GM18907 (cell line): ENCODE measurements at regions not wholly inside any gene's neighbourhood (a gene's known extent, or its start where the extent isn't known, plus 50 kb on each side); places are given as distances from the start of the nearest gene placed in this dataset.

ENCODE experiments used
- ATAC-seq: cut with Tn5 transposase; IDR thresholded peaks from one replicate; pipeline ENCODE4 v1.9.1; 2021; ENCODE audit warnings: mild to moderate bottlenecking, moderate library complexity; ENCODE audit not compliant: unreplicated experiment

DNA sequence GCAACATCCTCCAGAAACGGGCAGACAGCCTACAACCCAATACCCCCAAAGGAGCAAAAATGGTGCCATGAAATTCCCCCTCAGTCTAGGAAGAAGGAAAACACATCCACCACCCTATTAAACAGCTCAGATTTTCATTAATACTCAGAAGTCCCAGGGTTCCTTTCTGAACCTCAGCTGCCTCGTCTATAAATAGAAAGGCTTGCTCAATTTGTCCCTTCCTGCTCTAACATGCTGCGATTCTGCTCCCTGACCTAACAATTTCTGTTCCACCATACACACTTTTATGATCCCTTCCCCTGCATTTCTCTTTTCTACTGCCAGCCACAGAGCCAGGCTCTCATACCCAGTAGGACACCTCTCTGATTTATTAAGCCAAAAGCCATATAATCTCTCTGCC lies 68.1 kb downstream of the MTERF1 start:
- no peak for ATAC-seq

DNA sequence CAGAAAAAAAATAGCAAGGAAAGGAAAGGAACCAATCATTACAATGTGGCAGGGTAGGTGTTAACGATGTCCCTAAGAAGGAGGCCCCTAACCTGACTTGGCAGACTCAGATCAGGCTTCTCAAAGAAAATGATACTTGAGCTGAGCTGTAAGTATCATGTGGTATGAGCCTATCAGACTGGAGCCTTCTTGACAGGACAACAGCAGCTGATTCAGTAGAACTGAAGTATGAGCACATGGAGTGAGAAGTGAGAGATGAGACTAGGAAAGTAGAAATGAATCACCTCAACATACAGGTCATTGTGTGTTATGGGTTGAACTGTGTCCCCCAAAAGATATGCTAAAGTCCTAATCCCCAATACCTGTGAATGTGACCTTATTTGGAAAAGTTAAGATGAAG lies 66.3 kb downstream of the MTERF1 start:
- ATAC-seq = peak; percentile 52
